ENCODE measurements at regions not wholly inside any gene's neighbourhood (a gene's known extent, or its start where the extent isn't known, plus 50 kb on each side); places are given as distances from the start of the nearest gene placed in this dataset.

DNA sequence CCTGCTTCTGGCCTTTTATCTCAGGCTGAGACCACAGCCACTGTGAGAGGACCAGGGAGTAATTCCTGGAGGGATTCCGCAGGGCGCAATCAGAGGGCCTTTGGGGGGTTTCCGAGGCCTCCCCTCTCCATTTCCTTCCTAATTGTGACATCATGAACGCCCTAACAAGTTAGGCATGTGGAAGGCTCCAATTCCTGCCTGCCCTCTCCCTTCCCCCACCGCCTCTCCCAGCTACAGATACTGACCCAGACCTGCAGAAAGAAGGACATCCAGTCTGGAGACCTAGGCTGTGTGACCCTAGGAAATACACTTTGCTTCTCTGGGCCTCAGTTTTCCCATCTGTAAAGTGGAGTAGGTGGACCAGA is 637.9 kb downstream of the MED13L start:
- no peak for DNase-seq

DNA sequence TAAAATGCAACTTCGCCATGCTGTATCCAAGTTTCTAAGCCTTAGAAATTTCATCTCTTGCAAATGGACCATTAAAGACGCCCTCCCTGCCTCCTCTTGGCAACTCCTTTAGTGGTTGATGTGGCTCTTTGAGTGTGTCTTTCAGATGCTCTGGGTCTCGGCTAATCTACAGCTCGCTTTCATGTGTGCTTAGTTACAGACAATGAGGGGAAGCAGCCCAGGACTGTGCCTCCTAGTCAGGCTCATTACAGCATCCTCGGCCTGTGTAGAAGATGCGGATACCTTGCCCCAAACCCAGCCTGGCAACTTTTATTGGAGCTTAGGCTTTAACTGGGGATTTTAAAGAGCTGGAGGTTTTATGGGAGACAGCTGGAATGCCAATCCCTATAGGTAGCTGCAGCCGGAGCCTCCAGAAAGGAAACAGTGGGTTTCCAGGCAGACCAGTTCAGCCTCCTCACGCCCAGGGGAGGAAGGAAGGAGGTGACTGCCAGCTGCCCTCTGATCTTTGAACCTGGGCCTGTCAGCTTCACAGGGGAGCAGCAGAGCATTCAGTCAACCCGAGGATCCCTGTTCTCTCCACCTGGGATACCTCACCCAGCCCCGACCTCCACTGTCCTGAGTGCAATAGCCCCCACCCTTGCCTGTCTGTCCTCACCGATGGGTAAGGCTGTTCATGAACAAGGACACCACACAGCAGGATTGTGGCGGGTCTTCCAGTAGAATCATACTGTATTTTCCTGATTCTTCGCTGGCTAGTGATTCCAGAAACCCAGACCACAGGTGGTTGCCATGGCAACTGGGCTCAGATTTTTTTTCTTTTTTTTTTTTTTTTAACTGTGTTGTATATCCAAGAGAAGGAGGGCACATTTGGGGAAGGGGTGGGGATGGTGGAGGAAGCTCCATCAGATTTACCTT is 638.5 kb downstream of the MED13L start:
- no peak for DNase-seq

DNA sequence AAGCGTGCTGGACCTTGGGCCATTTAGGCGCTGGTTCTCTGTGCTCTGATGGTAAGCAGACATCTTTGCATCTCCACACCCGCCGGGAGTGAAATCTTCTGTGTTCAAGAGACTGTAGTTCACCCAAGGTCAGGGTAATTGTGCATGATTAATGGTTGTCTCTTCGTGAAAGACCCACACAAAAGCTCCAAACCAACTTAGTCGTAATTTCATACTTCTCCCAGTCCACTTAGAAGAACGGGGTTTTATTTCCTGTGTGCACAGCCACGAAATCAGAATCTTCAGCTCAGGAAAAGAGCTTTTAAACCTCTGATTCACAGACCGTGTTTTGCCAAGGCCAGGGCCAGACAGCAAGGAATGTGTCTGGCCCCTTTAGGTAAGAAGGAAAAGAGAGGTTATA is 640.9 kb downstream of the MED13L start:
- DNase-seq: no peak

DNA sequence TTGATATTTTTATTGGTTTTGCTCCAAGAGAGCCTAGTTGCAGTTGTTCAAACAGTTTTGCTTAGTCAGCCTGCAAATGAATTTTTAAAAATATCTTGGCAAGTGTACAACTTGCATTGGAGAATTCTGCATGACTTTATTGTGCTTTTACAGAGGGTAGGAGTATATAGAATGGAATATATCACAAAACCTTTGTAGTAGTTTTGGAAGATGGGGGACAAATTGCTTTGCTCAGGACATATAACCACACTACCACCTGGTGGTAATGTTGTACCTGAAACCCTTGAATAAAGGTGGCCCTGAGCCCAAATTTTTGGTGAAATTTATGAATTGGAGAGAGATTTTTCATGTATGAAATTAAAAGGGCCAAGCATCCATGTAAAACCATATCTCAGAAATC is 645.2 kb downstream of the MED13L start:
- no peak for DNase-seq

DNA sequence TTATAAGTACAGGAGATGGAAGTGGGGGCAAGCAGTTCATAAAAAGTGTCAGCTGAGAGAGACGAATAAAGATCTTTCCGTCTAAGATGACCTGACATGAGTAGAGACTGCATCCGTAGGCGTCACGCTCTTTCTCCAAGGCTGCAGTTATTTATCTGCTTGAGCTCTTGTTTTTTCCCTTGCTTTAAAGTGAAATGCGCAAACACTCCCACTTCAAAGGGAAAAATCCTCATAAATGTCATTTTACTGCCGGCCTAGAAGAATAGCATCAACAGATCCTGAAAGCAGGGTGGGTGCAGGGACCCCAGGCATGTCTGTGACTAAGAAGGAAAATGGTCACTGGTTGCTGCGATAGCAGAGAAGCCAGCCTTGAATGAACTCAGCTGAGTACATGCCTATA is 647.4 kb downstream of the MED13L start:
- no peak for DNase-seq

DNA sequence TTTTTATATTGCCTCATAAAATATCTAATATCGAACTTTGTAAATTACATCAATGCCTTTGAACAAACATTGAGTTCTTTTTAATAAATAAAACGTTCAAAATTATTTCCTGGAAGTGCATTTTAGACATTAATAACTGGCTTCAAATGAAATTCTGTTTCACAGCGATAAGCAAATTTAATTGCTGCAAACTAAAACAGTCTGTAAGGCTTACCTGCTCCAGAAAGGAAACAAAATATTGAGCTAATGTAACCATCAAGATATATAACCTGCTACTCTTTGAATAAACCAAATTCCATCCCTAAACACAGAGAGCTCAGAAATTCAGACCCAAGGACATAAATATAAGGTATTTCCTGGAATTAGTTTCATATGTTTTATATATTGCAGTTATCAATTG is 651.3 kb downstream of the MED13L start:
- DNase-seq: no peak

DNA sequence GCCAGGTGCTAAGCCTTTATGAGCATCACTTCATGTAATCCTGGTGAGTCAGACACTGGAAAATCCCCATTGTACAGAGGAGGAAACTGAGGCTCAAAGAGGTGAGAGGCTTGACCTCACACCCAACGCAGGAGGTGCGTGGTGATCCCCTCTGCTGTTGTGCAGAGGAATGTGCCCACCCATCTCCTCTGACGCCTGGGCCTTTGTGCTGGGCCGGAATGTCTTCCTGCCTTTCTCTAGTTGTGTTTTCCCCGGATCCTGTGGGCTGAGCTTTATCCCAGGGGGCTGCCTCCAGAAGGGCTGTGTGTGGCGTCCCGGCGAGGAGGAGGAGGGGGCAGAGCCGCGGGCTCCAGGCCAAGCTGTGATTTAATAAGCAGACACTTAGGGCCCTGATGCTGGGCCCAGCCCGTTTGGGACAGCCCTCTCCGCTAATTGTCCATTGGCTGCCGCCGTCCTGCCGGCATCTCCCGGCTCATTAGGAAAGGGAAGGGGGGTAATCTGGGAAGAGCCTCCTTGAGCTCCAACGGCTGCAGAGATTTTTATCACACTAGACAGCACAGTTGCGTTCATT is 653.6 kb downstream of the MED13L start:
- DNase-seq: no peak

DNA sequence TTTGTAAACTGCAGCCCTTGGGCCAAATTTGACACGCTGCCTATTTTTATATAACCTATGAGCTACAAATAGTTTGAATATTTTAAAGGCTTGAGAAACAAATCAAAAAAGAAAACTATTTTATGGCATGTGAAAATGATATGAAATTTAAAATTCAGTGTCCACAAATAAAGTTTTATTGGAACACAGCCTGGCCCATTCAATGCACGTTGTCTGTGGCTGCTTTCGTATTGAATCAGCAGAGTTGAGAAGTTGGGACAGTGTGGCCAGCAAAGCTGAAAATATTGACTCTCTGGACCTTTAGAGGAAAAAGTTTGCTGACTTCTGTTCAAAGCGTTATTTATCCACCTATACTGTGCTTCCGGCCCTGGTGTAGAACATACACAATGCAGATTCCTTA is 654.2 kb downstream of the MED13L start:
- no peak for DNase-seq

DNA sequence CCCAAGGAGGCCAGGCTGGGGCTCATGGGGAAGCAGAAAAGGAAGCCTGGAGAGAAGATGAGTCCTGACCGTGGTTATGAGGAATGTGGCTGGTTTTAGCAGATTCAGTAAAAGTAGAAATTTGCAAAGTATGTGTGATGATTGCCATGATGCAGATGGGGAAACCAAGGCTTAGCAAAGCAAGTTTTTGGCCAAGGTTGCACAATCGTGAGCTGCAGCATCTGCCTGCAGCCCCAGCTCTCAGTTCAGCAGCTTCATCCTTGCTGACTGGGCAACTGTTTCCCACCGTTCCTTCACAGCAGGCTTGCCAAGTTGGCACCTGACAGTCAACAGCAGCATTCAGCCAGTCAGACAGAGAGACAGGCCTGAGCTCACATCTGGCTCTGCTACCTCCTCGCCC is 656.7 kb downstream of the MED13L start:
- no peak for DNase-seq

DNA sequence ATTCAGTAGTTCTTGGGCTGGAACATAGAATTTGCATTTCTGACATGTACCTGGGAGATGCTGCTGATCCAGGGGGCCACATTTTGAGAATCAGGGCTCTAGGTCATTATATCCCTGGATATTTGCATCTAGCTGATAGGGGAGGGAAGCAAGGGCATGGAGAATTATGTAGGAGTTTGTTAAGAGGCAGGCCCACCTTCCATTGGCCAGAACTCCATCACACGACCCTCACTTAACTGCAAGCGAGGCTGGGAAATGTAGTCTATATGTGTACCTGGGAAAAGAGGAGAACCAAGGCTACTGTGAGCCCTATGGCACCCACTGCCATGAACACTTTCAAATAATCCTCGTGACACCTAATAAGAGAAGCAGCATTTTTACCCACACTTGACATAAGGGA is 657.6 kb downstream of the MED13L start:
- DNase-seq: no peak

DNA sequence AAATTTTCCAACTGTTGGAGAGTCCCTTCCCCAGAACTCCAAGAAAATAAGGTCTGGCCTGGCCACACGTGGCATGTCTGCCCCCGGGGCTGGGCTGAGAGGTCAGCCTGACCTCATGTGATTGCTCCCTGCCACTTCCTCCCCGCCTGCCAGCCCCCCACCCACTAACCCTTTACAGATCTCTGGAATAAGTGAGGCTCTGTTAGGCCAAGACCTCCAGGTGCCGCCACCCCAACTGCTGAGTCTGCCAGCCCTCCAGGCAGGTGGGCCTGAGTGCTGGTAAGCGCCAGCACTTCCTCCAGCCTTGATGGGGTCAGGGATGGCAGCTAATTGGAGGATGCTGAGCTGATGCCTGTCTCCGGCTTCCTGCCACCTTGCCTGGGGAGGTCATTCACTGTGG is 658.4 kb downstream of the MED13L start:
- no peak for DNase-seq

DNA sequence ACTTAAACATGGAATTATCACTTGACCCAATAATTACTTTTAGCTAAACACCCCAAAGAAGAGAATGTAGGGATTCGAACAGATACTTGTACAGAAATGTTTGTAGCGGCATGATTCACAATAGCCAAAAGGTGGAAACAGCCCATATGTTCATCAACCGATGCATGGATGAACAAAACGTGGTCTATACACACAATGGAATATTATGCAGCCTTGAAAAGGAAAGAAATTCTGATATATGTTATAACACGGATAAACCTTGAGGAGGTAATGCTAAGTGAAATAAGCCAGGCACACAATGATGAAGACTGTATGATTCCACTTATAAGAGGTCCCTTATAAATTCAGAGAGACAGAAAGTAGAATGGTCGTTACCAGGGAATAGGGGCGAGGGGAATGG is 659.4 kb downstream of the MED13L start:
- no peak for DNase-seq

DNA sequence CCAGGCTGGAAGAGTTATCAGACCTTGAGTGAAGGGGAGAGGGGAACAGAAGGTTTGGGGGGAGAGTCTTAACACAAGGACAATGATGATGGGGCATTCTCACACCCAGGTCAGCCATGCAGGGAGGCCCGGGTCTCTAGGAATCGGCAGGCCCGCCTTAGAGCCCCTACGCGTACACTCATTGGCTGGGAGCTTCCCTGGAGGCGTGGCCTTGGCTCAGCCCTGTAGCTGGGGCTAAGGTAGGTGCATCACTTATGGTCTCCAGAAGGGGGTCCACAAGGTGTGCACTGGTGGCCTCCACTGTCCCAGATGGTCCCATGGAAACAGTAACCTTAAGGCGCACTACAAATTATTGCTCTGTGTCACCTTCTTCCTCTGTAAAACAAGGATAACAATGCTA is 660.1 kb downstream of the MED13L start:
- no peak for DNase-seq

DNA sequence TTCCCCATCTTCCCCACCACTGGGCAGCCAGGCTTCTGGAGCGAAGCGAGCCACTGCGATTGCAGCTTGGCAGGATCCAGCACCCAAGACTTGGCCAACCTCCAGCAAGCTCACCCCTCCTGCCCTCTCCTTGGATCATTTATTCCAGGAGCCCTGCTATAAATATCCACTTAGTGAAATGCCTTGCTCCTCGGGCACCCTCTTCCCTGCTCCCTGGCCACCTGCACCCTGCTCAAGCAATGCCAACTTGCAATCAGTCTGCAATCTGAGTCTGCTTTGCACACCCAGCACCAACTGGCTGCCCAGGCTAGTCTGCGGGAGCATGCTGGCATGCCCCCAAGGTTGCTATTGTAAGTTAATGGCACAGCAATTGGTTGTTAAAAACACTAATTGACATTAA is 666.0 kb downstream of the MED13L start:
- DNase-seq: no peak

DNA sequence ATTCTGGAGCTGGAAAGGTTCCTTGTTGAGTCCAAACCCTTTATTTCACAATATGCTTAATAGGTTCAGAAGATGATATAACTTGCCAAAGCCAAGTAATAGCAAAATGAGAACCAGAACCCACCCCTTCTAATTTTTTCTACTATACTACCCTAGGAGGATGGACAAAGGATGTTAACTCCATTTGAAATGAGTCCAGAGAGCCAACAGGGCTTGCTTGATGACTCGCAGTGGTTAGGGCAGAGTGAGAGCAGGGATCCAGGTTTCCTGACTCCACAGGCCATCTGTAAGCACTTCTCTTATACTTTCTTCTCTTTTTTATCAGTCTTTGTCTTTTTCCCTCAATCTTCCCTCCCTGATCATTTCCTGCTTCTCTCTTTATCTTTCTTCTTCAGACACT is 668.1 kb downstream of the MED13L start:
- DNase-seq: no peak

DNA sequence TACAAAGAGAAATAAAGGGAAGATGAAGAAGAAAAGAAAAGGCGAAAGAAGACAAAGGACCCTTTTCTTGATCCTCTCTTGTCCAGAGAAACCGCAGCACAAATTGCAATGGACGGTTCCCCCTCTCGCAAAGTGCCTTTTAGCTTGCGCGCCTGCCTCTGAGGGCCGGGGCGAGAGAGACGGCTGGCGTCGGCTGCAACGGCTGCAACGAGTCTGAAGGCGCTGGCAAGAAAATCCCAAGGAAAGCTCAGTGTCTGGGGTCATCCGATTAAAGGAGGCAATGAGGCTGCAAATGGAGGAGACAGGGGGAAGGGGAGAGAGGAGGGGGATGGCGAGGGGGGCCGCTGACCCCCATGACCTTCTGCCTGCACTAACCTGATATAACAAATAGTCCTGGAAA is 671.5 kb downstream of the MED13L start:
- no peak for DNase-seq

DNA sequence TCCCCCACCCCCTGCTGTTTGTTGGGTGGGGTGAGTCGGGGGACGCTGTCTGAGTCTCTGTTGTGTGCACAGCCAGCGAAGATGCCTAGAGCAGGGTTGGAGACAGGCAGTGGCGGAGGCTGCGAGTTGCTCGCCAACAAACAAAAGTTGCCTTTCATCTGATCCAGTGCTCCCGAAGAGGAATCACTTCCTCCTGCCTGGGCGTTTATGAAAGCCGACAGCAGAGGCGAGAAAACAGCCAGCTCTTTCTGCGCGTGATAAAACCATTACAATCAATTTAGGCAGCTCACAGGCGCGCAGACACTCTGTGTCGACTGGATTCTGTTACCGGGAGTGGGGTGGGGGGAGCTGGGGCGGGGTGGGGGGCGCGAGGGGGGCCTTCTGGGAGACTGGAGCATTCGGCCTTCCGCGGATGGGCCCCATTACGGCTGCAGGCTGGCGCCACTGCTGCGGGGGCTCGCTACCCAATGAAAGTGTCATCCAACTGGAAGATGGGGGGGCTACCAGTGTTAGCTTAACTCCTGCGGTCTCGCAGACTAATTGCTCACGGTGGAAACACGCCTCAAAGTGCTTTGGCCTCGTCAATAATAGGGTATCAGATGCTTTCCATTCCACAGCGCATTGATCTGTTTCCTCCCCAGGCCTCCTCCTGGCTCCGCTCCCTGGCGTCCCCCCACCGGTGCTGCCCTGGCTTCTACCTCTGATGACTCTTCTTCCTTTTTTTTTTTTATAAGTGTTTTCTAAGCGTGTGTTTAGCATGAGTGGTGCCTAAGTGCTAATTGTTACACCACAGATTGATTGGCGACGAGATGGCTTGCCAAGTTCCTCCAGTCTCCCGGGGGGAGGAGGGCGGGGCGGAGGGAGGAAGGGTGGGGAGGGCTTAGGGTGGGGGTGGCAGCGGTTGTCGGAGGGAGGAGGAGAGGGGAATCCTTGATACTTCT is 678.4 kb downstream of the MED13L start:
- DNase-seq: no peak

DNA sequence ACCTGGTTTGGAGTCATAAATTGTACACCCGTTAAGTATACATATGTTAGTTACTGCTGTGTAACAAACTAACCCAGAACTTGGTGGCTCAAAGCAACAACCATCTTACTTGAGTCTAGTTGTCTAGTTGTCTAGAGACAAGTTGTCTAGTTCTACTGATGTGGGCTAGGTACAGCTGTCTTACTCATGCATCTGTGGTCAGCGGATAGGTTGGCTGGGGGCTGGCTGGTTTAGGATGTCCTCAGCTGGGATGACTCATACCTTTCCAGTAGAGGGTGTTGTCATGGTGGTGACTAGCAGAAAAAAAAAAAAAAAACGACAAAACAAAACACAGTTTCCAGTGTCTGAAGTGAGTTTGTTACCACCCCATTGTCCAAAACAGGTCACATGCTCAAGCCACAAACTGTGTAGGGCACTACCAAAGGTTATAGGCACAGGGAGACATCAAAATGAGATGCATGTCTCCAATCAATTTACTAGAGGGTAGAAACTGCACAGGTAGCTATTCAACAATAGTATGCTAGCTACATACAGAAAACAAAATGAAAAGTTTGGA is 680.3 kb downstream of the MED13L start:
- DNase-seq: no peak

DNA sequence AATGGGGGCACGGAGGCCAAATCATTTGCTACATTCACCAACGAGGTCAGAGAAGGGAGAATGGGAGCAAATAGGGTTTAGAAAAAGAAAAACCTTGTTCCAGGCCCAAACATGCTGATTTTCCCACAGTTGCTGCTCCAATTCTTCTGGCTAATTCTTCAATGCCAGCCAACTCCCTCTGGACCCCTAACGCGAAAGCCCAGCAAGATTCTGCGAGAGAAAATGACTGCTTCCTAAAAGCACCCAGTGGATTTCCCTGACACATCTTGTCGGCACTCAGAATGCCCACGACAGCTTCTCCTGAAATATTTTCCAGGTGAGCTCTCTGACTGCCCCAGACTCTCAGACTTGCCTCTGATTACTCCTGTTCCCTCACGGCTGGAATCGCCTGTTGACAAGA is 689.4 kb downstream of the MED13L start:
- no peak for DNase-seq

DNA sequence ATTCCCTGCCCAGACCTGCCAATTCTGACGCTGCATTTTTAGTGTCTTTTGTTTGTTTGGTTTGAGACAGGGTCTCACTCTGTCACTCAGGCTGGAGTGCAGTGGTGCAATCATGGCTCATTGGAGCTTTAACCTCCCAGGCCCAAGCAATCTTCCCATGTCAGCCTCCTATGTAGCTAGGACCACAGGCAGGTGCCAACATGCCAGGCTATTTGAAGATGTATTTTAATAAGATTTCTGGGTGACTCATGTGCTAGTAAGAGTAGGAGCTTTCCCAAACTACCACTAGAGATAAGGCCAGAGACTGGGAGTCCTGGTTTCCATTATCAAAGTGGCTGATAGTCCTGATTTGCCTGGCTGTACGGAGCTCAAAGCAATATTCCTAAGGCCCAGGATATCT is 693.3 kb downstream of the MED13L start:
- DNase-seq: no peak

DNA sequence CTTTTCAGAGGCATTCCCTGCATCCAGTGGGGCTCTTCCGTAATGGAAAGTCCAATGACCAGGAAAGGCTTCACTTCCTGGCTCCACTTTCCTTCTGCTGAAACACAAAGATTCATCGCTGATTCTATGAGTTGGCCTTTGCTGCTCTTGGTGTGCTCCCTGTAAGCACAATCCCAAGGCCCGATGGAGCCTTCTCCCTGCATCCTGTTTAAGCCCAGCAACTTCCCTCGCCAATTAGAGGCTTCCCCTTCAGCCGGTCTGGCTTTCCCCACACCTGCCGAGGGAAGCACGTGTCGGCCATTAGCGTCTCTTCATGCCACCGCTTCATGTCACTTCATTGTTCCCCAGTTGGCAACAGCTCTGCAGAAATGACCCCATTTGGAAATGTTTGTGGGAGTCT is 693.9 kb downstream of the MED13L start:
- no peak for DNase-seq

DNA sequence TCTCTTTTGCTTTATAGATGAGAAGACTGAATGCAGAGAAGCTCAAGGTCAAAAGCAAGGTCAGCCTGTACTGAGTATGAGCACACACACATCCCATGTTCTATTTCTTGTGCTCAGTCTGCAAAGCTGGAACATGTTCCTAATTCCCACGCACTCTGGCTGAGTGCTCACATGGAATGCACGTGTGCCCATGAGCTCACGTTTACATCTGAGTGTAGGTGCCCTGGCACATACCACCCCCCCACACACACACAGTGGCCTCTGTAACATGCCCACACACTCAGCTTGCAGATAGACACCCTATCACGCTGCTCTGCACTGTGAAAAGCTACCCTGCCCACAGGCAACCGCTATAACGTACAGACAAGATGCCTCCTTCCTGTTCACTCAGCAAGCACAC is 700.1 kb downstream of the MED13L start:
- DNase-seq: no peak

DNA sequence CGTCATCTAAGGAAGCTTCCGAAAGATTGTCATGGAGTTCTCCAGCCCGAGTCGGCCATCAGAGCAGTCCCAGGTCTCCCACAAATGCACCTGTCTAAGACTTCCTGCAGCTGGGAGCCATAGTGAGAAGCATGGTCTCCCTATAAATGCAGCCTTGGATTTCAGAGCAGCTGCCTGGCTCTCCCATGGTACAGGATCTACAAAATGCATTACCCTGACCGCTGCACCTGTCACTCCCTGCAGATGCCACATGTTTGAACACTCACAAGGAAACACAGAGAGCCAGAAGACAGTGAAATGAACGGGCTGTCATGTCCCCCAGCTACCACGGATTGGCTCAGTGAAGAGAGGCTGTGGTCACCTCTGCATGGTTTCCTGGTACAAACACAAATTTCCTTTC is 702.7 kb downstream of the MED13L start:
- no peak for DNase-seq
